ENCODE measurements at regions not wholly inside any gene's neighbourhood (a gene's known extent, or its start where the extent isn't known, plus 50 kb on each side); places are given as distances from the start of the nearest gene placed in this dataset.

DNA sequence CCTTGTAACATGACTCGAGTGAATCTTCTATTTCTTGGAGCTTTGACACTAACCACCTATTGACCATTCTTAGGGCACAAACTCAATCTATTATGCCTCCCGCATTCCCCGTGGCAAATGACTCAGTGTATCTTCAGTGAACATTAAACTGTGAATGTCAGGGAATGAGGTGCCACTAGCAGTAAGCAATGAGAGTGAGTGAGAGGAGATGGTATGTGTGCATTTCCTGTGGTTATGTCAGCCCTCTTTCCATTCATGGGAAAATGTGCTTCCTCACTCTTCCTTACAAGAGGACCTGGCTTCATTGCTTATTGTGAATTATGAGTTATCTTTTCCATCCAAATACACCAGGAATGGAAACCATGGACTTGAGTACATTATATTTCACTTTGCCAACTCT, 229.2 kb downstream of the EMP1 start:
- TF ChIP-seq, protein P1, sequence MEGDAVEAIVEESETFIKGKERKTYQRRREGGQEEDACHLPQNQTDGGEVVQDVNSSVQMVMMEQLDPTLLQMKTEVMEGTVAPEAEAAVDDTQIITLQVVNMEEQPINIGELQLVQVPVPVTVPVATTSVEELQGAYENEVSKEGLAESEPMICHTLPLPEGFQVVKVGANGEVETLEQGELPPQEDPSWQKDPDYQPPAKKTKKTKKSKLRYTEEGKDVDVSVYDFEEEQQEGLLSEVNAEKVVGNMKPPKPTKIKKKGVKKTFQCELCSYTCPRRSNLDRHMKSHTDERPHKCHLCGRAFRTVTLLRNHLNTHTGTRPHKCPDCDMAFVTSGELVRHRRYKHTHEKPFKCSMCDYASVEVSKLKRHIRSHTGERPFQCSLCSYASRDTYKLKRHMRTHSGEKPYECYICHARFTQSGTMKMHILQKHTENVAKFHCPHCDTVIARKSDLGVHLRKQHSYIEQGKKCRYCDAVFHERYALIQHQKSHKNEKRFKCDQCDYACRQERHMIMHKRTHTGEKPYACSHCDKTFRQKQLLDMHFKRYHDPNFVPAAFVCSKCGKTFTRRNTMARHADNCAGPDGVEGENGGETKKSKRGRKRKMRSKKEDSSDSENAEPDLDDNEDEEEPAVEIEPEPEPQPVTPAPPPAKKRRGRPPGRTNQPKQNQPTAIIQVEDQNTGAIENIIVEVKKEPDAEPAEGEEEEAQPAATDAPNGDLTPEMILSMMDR (IDR thresholded peaks at IDR 0.05; ENCODE audit: low read depth, low read length) = no peak

DNA sequence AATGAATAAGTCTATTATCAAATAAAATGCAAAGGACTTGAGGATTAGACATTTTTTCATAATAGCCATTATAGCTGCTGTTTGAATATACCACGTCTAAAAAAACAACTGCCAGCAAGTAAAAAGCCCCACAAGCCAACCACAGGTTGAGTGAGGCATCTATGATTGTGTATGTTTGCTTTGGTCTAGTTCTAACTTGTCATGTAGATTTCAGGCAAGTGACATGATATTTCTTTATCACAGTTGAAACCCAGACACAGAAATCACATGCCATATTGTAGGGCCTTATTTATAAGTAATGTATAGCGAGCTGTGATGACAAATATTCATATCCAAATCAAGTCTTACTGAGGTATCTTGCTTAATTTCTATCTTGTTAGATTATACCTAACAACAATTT, 225.8 kb downstream of the EMP1 start:
- TF ChIP-seq, protein P1 (IDR thresholded peaks at IDR 0.05; ENCODE audit: low read depth, low read length) = no peak
- no peak for DNase-seq (ENCODE audit: low read depth in 2 of 2)
- no peak overlapping the region for H3K4me3 ChIP-seq (replicated peaks in 1 of 2; ENCODE audit: low read depth in 2 of 2, low read length in 2 of 2)

More for the DNA sequence above, 229.2 kb downstream of the EMP1 start:
- H3K4me3 ChIP-seq (replicated peaks in 1 of 2; ENCODE audit: low read depth in 2 of 2, low read length in 2 of 2) = no peak overlapping the region
- DNase-seq (ENCODE audit: low read depth in 2 of 2) = peak; percentile 11 to 82

DNA sequence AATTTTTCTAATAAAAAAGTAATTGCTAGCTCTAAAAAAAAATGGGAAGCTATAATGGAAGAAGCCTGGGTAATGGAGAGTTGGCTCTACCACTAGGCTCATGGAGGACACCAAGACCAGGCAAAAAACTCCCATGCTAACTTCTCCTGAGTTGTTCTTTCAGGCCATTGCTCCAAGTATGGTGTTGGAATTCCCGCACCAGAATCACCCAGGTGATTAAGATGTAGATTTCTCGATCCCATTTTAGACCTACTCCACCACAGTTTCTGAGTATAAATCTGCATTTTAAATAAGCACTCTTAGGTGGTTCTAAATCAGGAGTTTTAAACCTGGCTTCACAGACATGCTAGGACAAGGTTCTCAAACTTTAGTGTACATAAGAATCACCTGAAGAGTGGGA, 221.0 kb downstream of the EMP1 start:
- DNase-seq (ENCODE audit: low read depth in 2 of 2) = no peak
- TF ChIP-seq, protein P1 (IDR thresholded peaks at IDR 0.05; ENCODE audit: low read depth, low read length) = no peak
- H3K4me3 ChIP-seq (replicated peaks in 1 of 2; ENCODE audit: low read depth in 2 of 2, low read length in 2 of 2) = no peak overlapping the region

DNA sequence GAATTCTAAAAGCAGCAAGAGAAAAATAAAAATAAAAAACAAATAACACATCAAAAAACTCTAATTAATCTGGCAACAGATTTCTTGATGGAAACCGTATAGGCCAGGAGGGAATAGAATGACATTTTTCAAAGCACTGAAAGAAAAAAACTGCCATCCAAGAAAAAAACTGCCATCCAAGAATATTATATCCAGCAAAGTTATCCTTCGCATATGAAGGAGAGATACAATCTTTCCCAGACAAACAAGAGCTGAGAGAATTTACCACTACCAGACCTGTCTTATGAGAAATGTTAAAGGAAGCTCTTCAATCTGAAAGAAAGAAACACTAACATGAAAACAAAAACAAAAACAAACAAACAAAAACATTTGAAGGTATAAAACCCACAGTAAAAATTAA, 214.8 kb downstream of the EMP1 start:
- DNase-seq (ENCODE audit: low read depth in 2 of 2) = no peak
- H3K4me3 ChIP-seq (replicated peaks in 1 of 2; ENCODE audit: low read depth in 2 of 2, low read length in 2 of 2) = no peak overlapping the region
- TF ChIP-seq, protein P1 (IDR thresholded peaks at IDR 0.05; ENCODE audit: low read depth, low read length) = no peak

DNA sequence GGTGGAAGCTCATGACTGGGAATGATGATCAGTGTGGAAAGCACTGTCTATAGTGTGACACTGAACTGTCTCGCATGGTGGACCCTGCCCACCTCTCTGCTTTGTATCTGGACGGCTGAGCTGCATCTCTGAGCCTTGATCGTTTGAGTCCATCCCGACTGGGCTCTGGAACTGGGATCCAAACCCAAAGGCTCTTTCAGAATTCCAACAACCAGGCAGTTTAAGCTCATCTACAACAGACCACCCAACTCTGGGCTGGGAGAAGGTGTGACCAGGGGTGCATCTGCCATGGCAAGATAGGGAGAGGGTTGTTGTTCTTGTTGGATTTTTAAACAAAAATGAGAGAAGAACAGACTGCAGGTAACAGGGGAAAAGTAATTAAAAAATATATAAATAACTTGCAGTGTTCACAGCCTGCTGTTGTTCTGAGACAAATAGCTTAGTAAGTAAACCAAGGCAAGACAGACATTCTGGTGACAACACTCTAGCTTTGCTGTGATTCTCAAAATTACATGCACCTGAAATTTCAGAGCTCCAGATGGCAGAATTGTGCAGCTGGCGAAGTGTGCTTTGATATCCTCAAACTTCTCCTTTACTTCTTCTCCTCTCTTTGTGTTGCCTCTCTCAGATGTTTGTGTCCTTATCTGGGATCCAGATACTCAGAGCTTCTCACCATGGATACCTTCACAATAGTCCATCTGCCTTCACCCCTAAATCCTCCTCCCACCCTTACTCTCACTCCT, 209.6 kb downstream of the EMP1 start:
- H3K4me3 ChIP-seq (replicated peaks in 1 of 2; ENCODE audit: low read depth in 2 of 2, low read length in 2 of 2) = no peak overlapping the region
- TF ChIP-seq, protein P1 (IDR thresholded peaks at IDR 0.05; ENCODE audit: low read depth, low read length) = no peak
- DNase-seq (ENCODE audit: low read depth in 2 of 2) = no peak

DNA sequence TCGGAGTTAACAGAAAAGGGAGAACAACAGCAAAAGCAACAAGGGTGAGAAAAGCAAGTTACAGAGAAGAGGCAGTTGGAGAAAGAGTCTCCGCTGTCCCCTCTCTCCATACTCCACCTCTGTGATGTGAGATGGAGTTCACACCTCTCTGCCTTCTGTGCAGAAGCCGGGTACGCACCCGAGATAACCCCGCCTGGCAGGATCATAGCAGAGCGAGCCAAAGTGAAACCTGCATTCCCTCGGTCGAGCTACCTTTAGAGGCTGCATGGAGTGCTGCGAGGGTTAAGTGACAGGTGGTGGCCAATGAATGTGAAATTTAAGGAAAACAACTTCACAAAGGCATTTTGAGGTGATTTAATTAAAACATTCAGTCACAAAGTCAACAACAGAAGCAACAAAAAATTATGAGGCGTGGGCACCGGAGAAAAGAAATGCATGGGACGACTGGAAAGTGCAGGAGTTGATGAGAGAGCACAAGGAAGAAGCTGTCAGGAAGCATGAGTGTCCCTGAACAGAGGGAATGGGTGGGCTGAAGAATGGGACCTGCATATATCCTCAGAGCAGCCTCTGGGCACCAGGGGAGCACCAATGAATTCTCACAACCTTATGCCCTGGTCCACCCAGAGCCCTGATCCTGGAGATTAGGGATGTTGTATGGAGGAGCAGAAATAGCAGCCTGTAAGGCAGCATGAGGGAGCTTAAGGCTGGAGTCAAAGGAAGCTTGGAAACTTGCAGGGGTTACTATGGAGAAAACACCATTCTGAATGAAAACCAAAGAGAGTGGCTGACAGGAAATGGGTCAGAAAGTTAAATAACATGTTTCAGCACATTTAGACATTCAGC, 208.3 kb downstream of the EMP1 start:
- no peak overlapping the region for H3K4me3 ChIP-seq (replicated peaks in 1 of 2; ENCODE audit: low read depth in 2 of 2, low read length in 2 of 2)
- DNase-seq (ENCODE audit: low read depth in 2 of 2) = no peak
- TF ChIP-seq, protein P1 (IDR thresholded peaks at IDR 0.05; ENCODE audit: low read depth, low read length) = no peak

Measured in cardiac fibroblast (primary cell).